ENCODE measurements at regions not wholly inside any gene's neighbourhood (a gene's known extent, or its start where the extent isn't known, plus 50 kb on each side); places are given as distances from the start of the nearest gene placed in this dataset.
A peak's percentile ranks its signal among the peaks of the same experiment; 100 is the strongest.

DNA sequence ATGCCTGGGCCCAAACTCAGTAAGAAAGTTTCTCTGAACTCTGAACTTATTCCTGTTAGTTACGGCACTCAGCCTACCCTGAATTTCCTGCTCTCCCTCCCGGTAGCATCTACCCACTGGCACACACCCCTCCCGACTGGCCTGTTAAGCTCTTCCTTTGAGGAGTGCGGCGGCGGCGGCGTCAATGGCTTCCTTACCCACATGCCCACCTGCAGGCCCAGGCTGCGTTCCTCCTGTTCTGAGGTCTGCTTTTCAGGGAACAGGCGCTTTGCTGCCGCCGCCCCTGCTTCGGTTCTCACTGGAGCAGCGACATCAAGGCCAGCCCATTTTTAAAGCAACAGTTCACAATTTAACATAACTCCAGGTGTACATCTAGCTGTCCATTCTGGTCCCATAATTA is 432.4 kb downstream of the DCDC2C start:
- Histone ChIP-seq H3K36me3 (ENCODE audit: control insufficient read depth in 2 of 2, insufficient read depth in 2 of 2, low read length in 2 of 2) (no peaks in the 10 kb centered on the region), H3K27ac (ENCODE audit: low read length) (no peak overlapping the region), H3K4me3 (ENCODE audit: low read length in 2 of 2) (no peak overlapping the region), H3K9ac (ENCODE audit: low read length in 2 of 2) (no peak overlapping the region), H3K27me3 (ENCODE audit: control insufficient read depth in 1 of 2, insufficient read depth in 2 of 2, low read length in 2 of 2) (no peaks in the 10 kb centered on the region), H3K9me3 (ENCODE audit: control insufficient read depth in 2 of 2, low read length in 2 of 2) (peaks cover 4 to 8% of the 10 kb centered on the region in 2 donors), H3K4me1 (ENCODE audit: control insufficient read depth, insufficient read depth, low read length) (no peaks in the 10 kb centered on the region)

GRCh38 chr2:4139316-4139715 is 435.9 kb downstream of the DCDC2C start:
- H3K36me3 ChIP-seq (ENCODE audit: control insufficient read depth in 2 of 2, insufficient read depth in 2 of 2, low read length in 2 of 2) = no peaks in the 10 kb centered on the region
- H3K4me3 ChIP-seq (ENCODE audit: low read length in 2 of 2) = no peak overlapping the region
- no peaks in the 10 kb centered on the region for H3K27me3 ChIP-seq (ENCODE audit: control insufficient read depth in 1 of 2, insufficient read depth in 2 of 2, low read length in 2 of 2)
- H3K9me3 ChIP-seq (ENCODE audit: control insufficient read depth in 2 of 2, low read length in 2 of 2) = peaks cover 0 to 4% of the 10 kb centered on the region in 2 donors
- no peak overlapping the region for H3K9ac ChIP-seq (ENCODE audit: low read length in 2 of 2)
- no peak overlapping the region for H3K27ac ChIP-seq (ENCODE audit: low read length)
- H3K4me1 ChIP-seq (ENCODE audit: control insufficient read depth, insufficient read depth, low read length) = no peaks in the 10 kb centered on the region

DNA sequence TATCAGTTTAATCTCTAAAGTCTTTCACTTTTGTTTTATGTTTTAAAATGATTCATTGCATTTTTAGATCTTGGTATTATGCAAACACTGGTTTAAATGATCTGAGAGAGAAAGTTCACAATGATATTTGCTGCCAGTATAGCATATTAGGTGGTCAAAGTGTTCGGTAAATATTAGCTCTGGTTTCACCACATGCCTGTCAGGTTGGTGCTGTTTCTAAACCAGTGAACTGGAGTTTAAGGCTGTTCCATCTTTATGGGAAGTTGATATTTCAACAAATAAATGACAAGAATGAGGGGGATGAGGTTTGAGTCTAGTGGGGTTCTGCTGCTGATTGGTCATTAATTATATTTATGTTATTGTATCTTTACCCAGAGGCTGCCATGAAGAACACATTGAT is 436.4 kb downstream of the DCDC2C start:
- H3K27me3 ChIP-seq (ENCODE audit: control insufficient read depth in 1 of 2, insufficient read depth in 2 of 2, low read length in 2 of 2) = no peaks in the 10 kb centered on the region

GRCh38 chr2:4140281-4140970 is 437.1 kb downstream of the DCDC2C start:
- H3K36me3 ChIP-seq (ENCODE audit: control insufficient read depth in 2 of 2, insufficient read depth in 2 of 2, low read length in 2 of 2) = no peaks in the 10 kb centered on the region
- H3K4me3 ChIP-seq (ENCODE audit: low read length in 2 of 2) = no peak overlapping the region

More for the DNA sequence above, 436.4 kb downstream of the DCDC2C start:
- H3K27ac ChIP-seq (ENCODE audit: low read length) = no peak overlapping the region
- no peak overlapping the region for H3K4me3 ChIP-seq (ENCODE audit: low read length in 2 of 2)
- H3K9me3 ChIP-seq (ENCODE audit: control insufficient read depth in 2 of 2, low read length in 2 of 2) = peaks cover 0 to 4% of the 10 kb centered on the region in 2 donors
- no peaks in the 10 kb centered on the region for H3K36me3 ChIP-seq (ENCODE audit: control insufficient read depth in 2 of 2, insufficient read depth in 2 of 2, low read length in 2 of 2)
- H3K4me1 ChIP-seq (ENCODE audit: control insufficient read depth, insufficient read depth, low read length) = no peaks in the 10 kb centered on the region
- no peak overlapping the region for H3K9ac ChIP-seq (ENCODE audit: low read length in 2 of 2)

GRCh38 chr2:4144731-4145130 is 441.4 kb downstream of the DCDC2C start:
- no peak overlapping the region for H3K9ac ChIP-seq (ENCODE audit: low read length in 2 of 2)
- H3K27ac ChIP-seq (ENCODE audit: low read length) = no peak overlapping the region
- no peaks in the 10 kb centered on the region for H3K27me3 ChIP-seq (ENCODE audit: control insufficient read depth in 1 of 2, insufficient read depth in 2 of 2, low read length in 2 of 2)
- no peaks in the 10 kb centered on the region for H3K4me1 ChIP-seq (ENCODE audit: control insufficient read depth, insufficient read depth, low read length)
- H3K36me3 ChIP-seq (ENCODE audit: control insufficient read depth in 2 of 2, insufficient read depth in 2 of 2, low read length in 2 of 2) = no peaks in the 10 kb centered on the region
- no peaks in the 10 kb centered on the region for H3K9me3 ChIP-seq (ENCODE audit: control insufficient read depth in 2 of 2, low read length in 2 of 2)
- H3K4me3 ChIP-seq (ENCODE audit: low read length in 2 of 2) = no peak overlapping the region

More at GRCh38 chr2:4140281-4140970, 437.1 kb downstream of the DCDC2C start:
- no peak overlapping the region for H3K9ac ChIP-seq (ENCODE audit: low read length in 2 of 2)
- H3K27ac ChIP-seq (ENCODE audit: low read length) = no peak overlapping the region
- no peaks in the 10 kb centered on the region for H3K27me3 ChIP-seq (ENCODE audit: control insufficient read depth in 1 of 2, insufficient read depth in 2 of 2, low read length in 2 of 2)
- peaks cover 0 to 4% of the 10 kb centered on the region in 2 donors for H3K9me3 ChIP-seq (ENCODE audit: control insufficient read depth in 2 of 2, low read length in 2 of 2)
- no peaks in the 10 kb centered on the region for H3K4me1 ChIP-seq (ENCODE audit: control insufficient read depth, insufficient read depth, low read length)

DNA sequence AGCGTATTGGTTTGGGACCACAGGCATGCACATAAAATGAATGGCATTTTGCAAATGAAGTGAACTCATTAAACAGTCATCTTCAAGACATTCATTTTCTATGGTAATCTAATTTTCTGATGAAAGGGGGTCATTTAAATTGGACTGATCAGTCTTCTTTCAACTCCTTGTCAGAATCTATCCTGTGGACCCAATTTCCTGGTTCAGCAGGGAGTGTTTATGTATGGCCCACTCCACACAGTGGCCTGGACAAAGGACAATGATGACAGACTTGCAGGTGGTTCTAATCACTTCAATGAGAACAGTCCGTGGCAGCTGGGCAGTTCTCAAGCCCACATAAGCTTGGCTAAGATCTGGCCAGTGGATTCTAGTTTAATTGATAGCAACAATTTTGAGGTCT is 448.1 kb downstream of the DCDC2C start:
- Histone ChIP-seq H3K9ac (ENCODE audit: low read length in 2 of 2) (no peak overlapping the region), H3K4me1 (ENCODE audit: control insufficient read depth, insufficient read depth, low read length) (no peaks in the 10 kb centered on the region), H3K9me3 (ENCODE audit: control insufficient read depth in 2 of 2, low read length in 2 of 2) (no peaks in the 10 kb centered on the region), H3K27ac (ENCODE audit: low read length) (no peak overlapping the region), H3K4me3 (ENCODE audit: low read length in 2 of 2) (no peak overlapping the region), H3K36me3 (ENCODE audit: control insufficient read depth in 2 of 2, insufficient read depth in 2 of 2, low read length in 2 of 2) (no peaks in the 10 kb centered on the region), H3K27me3 (ENCODE audit: control insufficient read depth in 1 of 2, insufficient read depth in 2 of 2, low read length in 2 of 2) (no peaks in the 10 kb centered on the region)

DNA sequence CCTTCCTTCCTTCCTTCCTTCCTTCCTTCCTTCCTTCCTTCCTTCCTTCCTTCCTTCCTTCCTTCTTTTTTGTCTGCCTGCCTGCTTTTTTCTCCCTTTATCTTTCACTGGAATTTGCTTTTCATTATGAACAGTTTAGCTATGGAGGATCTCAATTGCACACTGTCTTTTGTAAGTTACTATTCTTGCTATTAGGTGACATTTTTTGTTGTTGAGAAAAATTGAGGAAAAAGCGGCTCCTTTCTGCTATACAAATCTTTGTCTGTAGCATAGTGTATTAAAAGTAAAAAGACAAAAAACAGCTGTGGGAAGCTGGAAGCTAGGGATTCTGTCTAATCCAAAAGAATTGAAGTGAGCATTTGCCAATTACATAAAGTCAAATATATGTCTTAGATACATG is 448.7 kb downstream of the DCDC2C start:
- H3K36me3 ChIP-seq (ENCODE audit: control insufficient read depth in 2 of 2, insufficient read depth in 2 of 2, low read length in 2 of 2) = no peaks in the 10 kb centered on the region

GRCh38 chr2:4168834-4169233 is 465.5 kb downstream of the DCDC2C start:
- Histone ChIP-seq H3K27ac (ENCODE audit: low read length) (no peak overlapping the region), H3K4me3 (ENCODE audit: low read length in 2 of 2) (no peak overlapping the region), H3K9ac (ENCODE audit: low read length in 2 of 2) (no peak overlapping the region), H3K36me3 (ENCODE audit: control insufficient read depth in 2 of 2, insufficient read depth in 2 of 2, low read length in 2 of 2) (no peaks in the 10 kb centered on the region), H3K27me3 (ENCODE audit: control insufficient read depth in 1 of 2, insufficient read depth in 2 of 2, low read length in 2 of 2) (no peaks in the 10 kb centered on the region), H3K9me3 (ENCODE audit: control insufficient read depth in 2 of 2, low read length in 2 of 2) (peaks cover 0 to 3% of the 10 kb centered on the region in 2 donors), H3K4me1 (ENCODE audit: control insufficient read depth, insufficient read depth, low read length) (no peaks in the 10 kb centered on the region)

More for the DNA sequence above, 448.7 kb downstream of the DCDC2C start:
- no peak overlapping the region for H3K27ac ChIP-seq (ENCODE audit: low read length)
- H3K9me3 ChIP-seq (ENCODE audit: control insufficient read depth in 2 of 2, low read length in 2 of 2) = no peaks in the 10 kb centered on the region
- H3K27me3 ChIP-seq (ENCODE audit: control insufficient read depth in 1 of 2, insufficient read depth in 2 of 2, low read length in 2 of 2) = no peaks in the 10 kb centered on the region
- H3K9ac ChIP-seq (ENCODE audit: low read length in 2 of 2) = no peak overlapping the region
- H3K4me1 ChIP-seq (ENCODE audit: control insufficient read depth, insufficient read depth, low read length) = no peaks in the 10 kb centered on the region
- H3K4me3 ChIP-seq (ENCODE audit: low read length in 2 of 2) = no peak overlapping the region

DNA sequence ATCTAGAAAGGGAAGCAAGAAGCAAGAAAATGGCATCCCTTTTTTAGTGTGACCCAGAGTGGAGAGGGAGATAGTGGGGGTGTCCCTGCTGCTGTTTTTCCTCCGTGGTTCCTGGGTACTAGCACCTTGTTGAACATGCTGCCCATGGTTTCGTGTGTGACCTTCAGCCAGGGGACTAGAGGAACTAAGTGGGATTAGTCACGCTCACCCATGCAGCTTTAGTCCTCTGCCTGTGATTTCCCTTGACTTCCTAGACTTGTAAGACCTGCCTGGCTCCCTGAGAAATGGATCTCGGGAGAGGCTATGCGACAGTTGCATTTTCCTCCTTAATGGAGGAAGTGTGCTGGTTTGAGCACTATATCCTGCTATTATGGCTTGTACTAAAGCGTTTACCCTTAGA is 471.4 kb downstream of the DCDC2C start:
- peak overlapping the region in 1 of 2 donors; percentile 12 for H3K4me3 ChIP-seq (ENCODE audit: low read length in 2 of 2)
- H3K4me1 ChIP-seq (ENCODE audit: control insufficient read depth, insufficient read depth, low read length) = no peaks in the 10 kb centered on the region
- H3K9me3 ChIP-seq (ENCODE audit: control insufficient read depth in 2 of 2, low read length in 2 of 2) = peaks cover 13 to 18% of the 10 kb centered on the region in 2 donors
- no peaks in the 10 kb centered on the region for H3K27me3 ChIP-seq (ENCODE audit: control insufficient read depth in 1 of 2, insufficient read depth in 2 of 2, low read length in 2 of 2)
- H3K27ac ChIP-seq (ENCODE audit: low read length) = no peak overlapping the region
- no peak overlapping the region for H3K9ac ChIP-seq (ENCODE audit: low read length in 2 of 2)
- H3K36me3 ChIP-seq (ENCODE audit: control insufficient read depth in 2 of 2, insufficient read depth in 2 of 2, low read length in 2 of 2) = no peaks in the 10 kb centered on the region

DNA sequence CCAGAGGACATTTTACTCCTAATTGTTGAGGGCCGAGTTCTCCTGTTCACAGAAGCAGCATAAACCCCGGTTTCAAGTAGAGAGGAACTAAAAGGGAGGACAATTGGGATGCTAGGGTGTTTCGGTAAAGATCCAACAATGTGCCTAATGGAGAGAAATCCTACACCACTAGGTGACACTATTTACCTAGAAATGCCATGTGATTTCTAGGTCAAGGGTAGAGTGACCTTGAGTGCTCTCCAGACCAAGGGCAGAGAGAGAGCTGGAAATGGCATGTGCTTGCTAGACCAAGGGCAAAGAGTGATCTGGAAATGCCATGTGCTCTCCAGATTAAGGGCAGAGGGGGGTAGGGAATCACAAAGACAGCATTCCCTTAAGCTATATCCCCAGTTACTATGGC is 472.0 kb downstream of the DCDC2C start:
- H3K4me3 ChIP-seq (ENCODE audit: low read length in 2 of 2) = no peak overlapping the region
- no peak overlapping the region for H3K27ac ChIP-seq (ENCODE audit: low read length)
- H3K27me3 ChIP-seq (ENCODE audit: control insufficient read depth in 1 of 2, insufficient read depth in 2 of 2, low read length in 2 of 2) = no peaks in the 10 kb centered on the region
- no peak overlapping the region for H3K9ac ChIP-seq (ENCODE audit: low read length in 2 of 2)
- no peaks in the 10 kb centered on the region for H3K4me1 ChIP-seq (ENCODE audit: control insufficient read depth, insufficient read depth, low read length)
- no peaks in the 10 kb centered on the region for H3K36me3 ChIP-seq (ENCODE audit: control insufficient read depth in 2 of 2, insufficient read depth in 2 of 2, low read length in 2 of 2)
- H3K9me3 ChIP-seq (ENCODE audit: control insufficient read depth in 2 of 2, low read length in 2 of 2) = peaks cover 13 to 19% of the 10 kb centered on the region in 2 donors

DNA sequence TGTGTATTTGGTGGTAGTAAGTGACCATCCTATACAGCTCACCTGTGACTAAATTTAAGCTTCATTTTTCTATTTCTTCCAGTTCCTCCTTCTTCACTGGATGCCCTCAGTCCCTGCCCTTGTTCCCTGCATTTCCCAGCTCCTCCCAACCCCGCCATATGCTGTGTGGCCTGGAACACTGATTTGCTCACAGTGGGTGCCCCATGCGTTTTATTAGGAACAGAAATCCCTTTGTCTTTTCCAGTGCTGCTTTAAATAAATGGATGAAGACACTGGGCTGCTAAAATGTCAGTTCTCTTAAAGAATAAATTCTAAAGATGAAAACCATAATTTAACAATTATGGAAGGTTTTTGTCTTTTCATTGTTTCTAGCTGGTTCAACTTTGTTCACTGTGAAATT is 477.3 kb downstream of the DCDC2C start:
- H3K4me1 ChIP-seq (ENCODE audit: control insufficient read depth, insufficient read depth, low read length) = no peaks in the 10 kb centered on the region
- no peak overlapping the region for H3K4me3 ChIP-seq (ENCODE audit: low read length in 2 of 2)
- no peak overlapping the region for H3K9ac ChIP-seq (ENCODE audit: low read length in 2 of 2)
- no peaks in the 10 kb centered on the region for H3K36me3 ChIP-seq (ENCODE audit: control insufficient read depth in 2 of 2, insufficient read depth in 2 of 2, low read length in 2 of 2)
- no peak overlapping the region for H3K27ac ChIP-seq (ENCODE audit: low read length)
- peaks cover 1 to 12% of the 10 kb centered on the region in 2 donors for H3K9me3 ChIP-seq (ENCODE audit: control insufficient read depth in 2 of 2, low read length in 2 of 2)
- no peaks in the 10 kb centered on the region for H3K27me3 ChIP-seq (ENCODE audit: control insufficient read depth in 1 of 2, insufficient read depth in 2 of 2, low read length in 2 of 2)
